GM19023 (cell line): ENCODE measurements at regions not wholly inside any gene's neighbourhood (a gene's known extent, or its start where the extent isn't known, plus 50 kb on each side); places are given as distances from the start of the nearest gene placed in this dataset.
A peak's percentile ranks its signal among the peaks of the same experiment; 100 is the strongest.
"Not testable (repeated sequence)": the region's sequence is repeated elsewhere in the genome, so short reads cannot be mapped to it uniquely, and the experiment has no call there.

Experiments
- ATAC-seq: cut with Tn5 transposase; IDR thresholded peaks from one replicate; pipeline ENCODE4 v1.9.1; 2021; ENCODE audit warnings: mild to moderate bottlenecking, moderate library complexity; ENCODE audit not compliant: unreplicated experiment

GRCh38 chr11:110347660-110348059 lies 51.2 kb upstream of the RDX start:
- ATAC-seq = no peak

- ATAC-seq = peak; percentile 86
Observed at GRCh38 chr11:110349138-110349996, 53.0 kb upstream of the RDX start.

- not testable (repeated sequence) for ATAC-seq
Observed at GRCh38 chr11:110349997-110350383, 53.6 kb upstream of the RDX start.

GRCh38 chr11:110355011-110355744 lies 58.8 kb upstream of the RDX start:
- ATAC-seq = no peak

- no peak for ATAC-seq
Observed at GRCh38 chr11:110356762-110357671, 60.6 kb upstream of the RDX start.

GRCh38 chr11:110358336-110358735 lies 61.9 kb upstream of the RDX start:
- no peak for ATAC-seq

- ATAC-seq = not testable (repeated sequence)
Observed at GRCh38 chr11:110360781-110361408, 64.5 kb upstream of the RDX start.

- ATAC-seq = no peak
Observed at GRCh38 chr11:110362971-110363509, 66.6 kb upstream of the RDX start.

- no peak for ATAC-seq
Observed at GRCh38 chr11:110366291-110366690, 63.5 kb upstream of the FDX1 start.

- no peak for ATAC-seq
Observed at GRCh38 chr11:110367571-110367970, 62.2 kb upstream of the FDX1 start.

GRCh38 chr11:110371084-110371483 lies 58.7 kb upstream of the FDX1 start:
- ATAC-seq = no peak

GRCh38 chr11:110373051-110373702 lies 56.6 kb upstream of the FDX1 start:
- ATAC-seq = peak; percentile 86

- no peak for ATAC-seq
Observed at GRCh38 chr11:110374921-110375320, 54.8 kb upstream of the FDX1 start.

GRCh38 chr11:110375351-110375750 lies 54.4 kb upstream of the FDX1 start:
- ATAC-seq = no peak

GRCh38 chr11:110376021-110376420 lies 53.7 kb upstream of the FDX1 start:
- ATAC-seq = no peak

GRCh38 chr11:110376711-110377324 lies 52.9 kb upstream of the FDX1 start:
- no peak for ATAC-seq

- ATAC-seq = no peak
Observed at GRCh38 chr11:110377434-110377833, 52.3 kb upstream of the FDX1 start.

GRCh38 chr11:110379261-110379660 lies 50.5 kb upstream of the FDX1 start:
- no peak for ATAC-seq

GRCh38 chr11:110379936-110380335 lies 49.8 kb upstream of the FDX1 start:
- ATAC-seq = no peak
